B cell (primary cell): ENCODE measurements at regions not wholly inside any gene's neighbourhood (a gene's known extent, or its start where the extent isn't known, plus 50 kb on each side); places are given as distances from the start of the nearest gene placed in this dataset.

Experiments used
- ATAC-seq: fragments of 200-7000 bp; cut with Tn5 transposase; one replicate; pipeline ENCODE4 v1.10.0; 2021; ENCODE audit warnings: low read depth, mild to moderate bottlenecking, moderate number of reproducible peaks, moderate library complexity
- CTCF ChIA-PET: fragments of 350-600 bp; sonication (Branson Sonifier 250); formaldehyde crosslinking; loops from one replicate; lab custom pipeline; 2021; ENCODE audit warnings: antibody characterized with exemption, inconsistent platforms; lab: Charles Lee
- POLR2A ChIA-PET: fragments of 350-600 bp; sonication (Branson Sonifier 250); formaldehyde crosslinking; loops from one replicate; lab custom pipeline; 2021; ENCODE audit warnings: antibody characterized with exemption; lab: Charles Lee
- DNase-seq: peaks from one replicate; pipeline ENCODE4 v3.0.0; 2013
- H2AFZ ChIP-seq: 2 replicates; pipeline ENCODE4 v1.6.1; 2012; ENCODE audit warnings: mild to moderate bottlenecking, low read depth, low read length; ENCODE audit not compliant: insufficient read depth, poor library complexity, severe bottlenecking
- H3K27ac ChIP-seq, 2 donors: 1 replicate in 1 of 2; 2 replicates in 1 of 2; pipeline ENCODE4 v1.5.1; 2012 to 2013; ENCODE audit warnings: low read length in 2 of 2, mild to moderate bottlenecking in 2 of 2, moderate library complexity in 1 of 2
- H3K27me3 ChIP-seq, 4 experiments: fragments of 200-600 bp in 1 of 4; sonication (generic) in 1 of 4; replicated peaks in 1 of 4; 1 replicate in 2 of 4; 2 replicates in 2 of 4; pipeline versions ENCODE4 v1.6.1 to v1.7.0; 2013 to 2016; ENCODE audit warnings: low read length in 3 of 4, mild to moderate bottlenecking in 2 of 4, mixed read lengths in 1 of 4, moderate library complexity in 1 of 4; ENCODE audit not compliant: insufficient read depth in 4 of 4, control insufficient read depth in 3 of 4; ENCODE audit errors: control extremely low read depth in 1 of 4
- H3K36me3 ChIP-seq, 2 experiments: replicated peaks in 1 of 2; 1 replicate in 1 of 2; 2 replicates in 1 of 2; pipeline versions ENCODE4 v1.6.1 to v1.7.1; 2013; ENCODE audit warnings: low read length in 1 of 2; ENCODE audit not compliant: insufficient read depth in 2 of 2, control insufficient read depth in 1 of 2; ENCODE audit errors: control extremely low read depth in 1 of 2, extremely low read depth in 1 of 2
- H3K4me1 ChIP-seq, 2 donors: fragments of 200-600 bp in 1 of 2; sonication (generic) in 1 of 2; 1 replicate in 1 of 2; 2 replicates in 1 of 2; pipeline versions ENCODE4 v1.5.1 to v1.6.1; 2013 to 2017; ENCODE audit warnings: low read length in 2 of 2; ENCODE audit not compliant: control insufficient read depth in 2 of 2, insufficient read depth in 2 of 2
- H3K4me2 ChIP-seq: replicated peaks from 2 replicates; pipeline ENCODE3; 2012; ENCODE audit warnings: mild to moderate bottlenecking, low read depth, low read length; ENCODE audit not compliant: poor library complexity, severe bottlenecking
- H3K4me3 ChIP-seq, 5 experiments: fragments of 200-600 bp in 1 of 5; sonication (generic) in 1 of 5; 1 replicate in 3 of 5; 2 replicates in 2 of 5; pipeline versions ENCODE4 v1.5.1 to v1.7.0; 2011 to 2016; ENCODE audit warnings: low read length in 4 of 5, mild to moderate bottlenecking in 4 of 5, low read depth in 2 of 5, control low read depth in 1 of 5, moderate library complexity in 1 of 5; ENCODE audit not compliant: insufficient read depth in 1 of 5; ENCODE audit errors: control extremely low read depth in 1 of 5, extremely low read depth in 1 of 5
- H3K79me2 ChIP-seq: fragments of 200-600 bp; sonication (generic); one replicate; pipeline ENCODE4 v1.6.0; 2016; ENCODE audit warnings: low read length; ENCODE audit not compliant: control insufficient read depth, insufficient read depth
- H3K9ac ChIP-seq: fragments of 200-600 bp; sonication (generic); 2 replicates; pipeline ENCODE4 v1.6.1; 2017; ENCODE audit warnings: mild to moderate bottlenecking, low read length, moderate library complexity
- H3K9me3 ChIP-seq, 3 donors: one replicate each; pipeline versions ENCODE4 v1.6.1 to v1.7.1; 2013; ENCODE audit warnings: low read length in 2 of 3; ENCODE audit not compliant: control insufficient read depth in 2 of 3, insufficient read depth in 1 of 3; ENCODE audit errors: control extremely low read depth in 1 of 3
- H4K20me1 ChIP-seq: 2 replicates; pipeline ENCODE4 v1.6.0; 2012; ENCODE audit warnings: mild to moderate bottlenecking, low read length; ENCODE audit not compliant: insufficient read depth, control insufficient read depth, poor library complexity, severe bottlenecking
- H3K27ac Mint-ChIP-seq: one replicate; pipeline ENCODE4 v1.8.0; 2021; ENCODE audit warnings: mixed read lengths
- H3K27me3 Mint-ChIP-seq: one replicate; pipeline ENCODE4 v1.8.0; 2021; ENCODE audit warnings: mixed read lengths
- H3K4me1 Mint-ChIP-seq: one replicate; pipeline ENCODE4 v1.8.0; 2021; ENCODE audit warnings: mixed read lengths
- H3K4me3 Mint-ChIP-seq: one replicate; pipeline ENCODE4 v1.8.0; 2021; ENCODE audit warnings: mixed read lengths
- H3K9me3 Mint-ChIP-seq: one replicate; pipeline ENCODE4 v1.8.0; 2022; ENCODE audit warnings: mixed read lengths; ENCODE audit not compliant: insufficient read depth
- EZH2 ChIP-seq: IDR thresholded peaks from 2 replicates; pipeline ENCODE4 v1.6.1; 2012; ENCODE audit warnings: borderline replicate concordance, low read depth, mild to moderate bottlenecking, moderate library complexity, low read length; ENCODE audit not compliant: insufficient read depth, poor library complexity, severe bottlenecking
- WGBS: methylation state at CpG from one replicate; pipeline ENCODE4 v1.1.5; 2013; ENCODE audit warnings: missing lambda C conversion rate; ENCODE audit not compliant: insufficient coverage; 5-methylcytosine and 5-hydroxymethylcytosine counted together
- intact Hi-C: fragments of 100-400 bp; cut with micrococcal nuclease; formaldehyde crosslinking; loops from one replicate; pipeline ENCODE4 v1.10.0; 2022
- TF ChIP-seq, protein P1 (sequence below): fragments of 200-600 bp; IDR thresholded peaks from one replicate; pipeline ENCODE4 v1.8.0; 2022; ENCODE audit warnings: antibody characterized with exemption, mild to moderate bottlenecking

DNA sequence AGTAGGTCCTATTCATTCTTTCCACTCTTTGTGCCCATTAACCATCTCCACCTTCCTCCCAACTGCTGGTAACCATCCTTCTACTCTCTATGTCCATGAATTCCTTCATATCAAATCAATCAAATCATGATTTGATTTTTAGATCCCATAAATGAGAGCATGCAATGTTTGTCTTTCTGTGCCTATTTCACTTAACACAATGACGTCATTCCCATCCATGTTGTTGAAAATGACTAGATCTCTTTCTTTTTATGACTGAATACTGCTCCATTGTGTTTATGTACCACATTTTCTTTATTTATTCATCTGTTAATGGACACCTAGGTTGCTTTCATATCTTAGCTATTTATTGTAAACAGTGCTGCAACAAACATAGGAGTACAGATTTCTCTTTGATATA is 827.3 kb upstream of the NRXN1 start:
- no peaks in the 10 kb centered on the region for H3K4me1 ChIP-seq
- intact Hi-C loops, result no loop called here
- no peaks in the 10 kb centered on the region for H4K20me1 ChIP-seq
- Mint-ChIP-seq H3K9me3 (no peaks in the 10 kb centered on the region), H3K27ac (no peak overlapping the region), H3K27me3 (no peaks in the 10 kb centered on the region), H3K4me1 (no peaks in the 10 kb centered on the region), H3K4me3 (no peak overlapping the region)
- H3K9me3 ChIP-seq, result peaks cover 0 to 1% (median 0%) of the 10 kb centered on the region in 3 donors
- ChIA-PET POLR2A (no interaction called here), CTCF (no interaction called here)
- no peaks in the 10 kb centered on the region for H3K27me3 ChIP-seq
- ATAC-seq, result no peak
- H3K4me2 ChIP-seq, result no peak overlapping the region
- H3K36me3 ChIP-seq, result no peaks in the 10 kb centered on the region
- WGBS, result 100% methylated on average over 1 of the region's 1 CpG
- no peak for DNase-seq
- H3K9ac ChIP-seq, result no peak overlapping the region
- H3K4me3 ChIP-seq, result no peak overlapping the region
- H2AFZ ChIP-seq, result no peak overlapping the region
- no peak overlapping the region for H3K27ac ChIP-seq
- H3K79me2 ChIP-seq, result no peaks in the 10 kb centered on the region
- TF ChIP-seq, protein P1, sequence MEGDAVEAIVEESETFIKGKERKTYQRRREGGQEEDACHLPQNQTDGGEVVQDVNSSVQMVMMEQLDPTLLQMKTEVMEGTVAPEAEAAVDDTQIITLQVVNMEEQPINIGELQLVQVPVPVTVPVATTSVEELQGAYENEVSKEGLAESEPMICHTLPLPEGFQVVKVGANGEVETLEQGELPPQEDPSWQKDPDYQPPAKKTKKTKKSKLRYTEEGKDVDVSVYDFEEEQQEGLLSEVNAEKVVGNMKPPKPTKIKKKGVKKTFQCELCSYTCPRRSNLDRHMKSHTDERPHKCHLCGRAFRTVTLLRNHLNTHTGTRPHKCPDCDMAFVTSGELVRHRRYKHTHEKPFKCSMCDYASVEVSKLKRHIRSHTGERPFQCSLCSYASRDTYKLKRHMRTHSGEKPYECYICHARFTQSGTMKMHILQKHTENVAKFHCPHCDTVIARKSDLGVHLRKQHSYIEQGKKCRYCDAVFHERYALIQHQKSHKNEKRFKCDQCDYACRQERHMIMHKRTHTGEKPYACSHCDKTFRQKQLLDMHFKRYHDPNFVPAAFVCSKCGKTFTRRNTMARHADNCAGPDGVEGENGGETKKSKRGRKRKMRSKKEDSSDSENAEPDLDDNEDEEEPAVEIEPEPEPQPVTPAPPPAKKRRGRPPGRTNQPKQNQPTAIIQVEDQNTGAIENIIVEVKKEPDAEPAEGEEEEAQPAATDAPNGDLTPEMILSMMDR, result no peak
- no peak for TF ChIP-seq EZH2

DNA sequence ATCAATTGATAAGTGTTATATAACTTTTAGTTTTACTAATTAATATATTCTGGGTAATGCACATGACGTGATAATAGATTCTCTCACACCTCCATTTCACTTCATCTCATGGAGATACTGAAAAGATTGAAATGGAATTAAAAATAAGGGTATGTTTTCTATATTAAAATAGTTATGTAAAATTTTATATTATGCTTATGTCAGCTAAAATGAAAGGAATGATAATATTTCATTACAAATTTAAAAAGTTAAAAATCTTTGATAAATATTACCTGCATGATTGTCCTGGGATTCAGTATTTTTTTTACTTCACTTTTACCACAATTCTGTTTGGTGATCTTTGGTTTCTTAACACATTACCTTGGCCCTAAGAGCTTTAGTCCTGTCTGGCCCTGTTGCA is 823.8 kb upstream of the NRXN1 start:
- no peaks in the 10 kb centered on the region for H3K9me3 ChIP-seq
- Mint-ChIP-seq H3K9me3 (no peaks in the 10 kb centered on the region), H3K27me3 (no peaks in the 10 kb centered on the region), H3K4me1 (no peaks in the 10 kb centered on the region), H3K4me3 (no peak overlapping the region), H3K27ac (no peak overlapping the region)
- H4K20me1 ChIP-seq, result no peaks in the 10 kb centered on the region
- ChIA-PET CTCF (no interaction called here), POLR2A (no interaction called here)
- H3K4me2 ChIP-seq, result no peak overlapping the region
- WGBS, result no CpG with 5 or more reads among the region's 1 CpG
- intact Hi-C loops, result no loop called here
- H3K36me3 ChIP-seq, result no peaks in the 10 kb centered on the region
- H3K79me2 ChIP-seq, result no peaks in the 10 kb centered on the region
- no peak for DNase-seq
- no peak overlapping the region for H3K27ac ChIP-seq
- no peak overlapping the region for H3K4me3 ChIP-seq
- no peak overlapping the region for H3K9ac ChIP-seq
- ATAC-seq, result no peak
- no peak for TF ChIP-seq EZH2
- TF ChIP-seq, protein P1, result no peak
- no peak overlapping the region for H2AFZ ChIP-seq
- H3K4me1 ChIP-seq, result no peaks in the 10 kb centered on the region
- H3K27me3 ChIP-seq, result no peaks in the 10 kb centered on the region
